Prostate gland (tissue), 2 donors: ENCODE measurements at regions not wholly inside any gene's neighbourhood (a gene's known extent, or its start where the extent isn't known, plus 50 kb on each side); places are given as distances from the start of the nearest gene placed in this dataset.

ENCODE experiments used
- DNase-seq: peaks from one replicate; pipeline ENCODE4 v3.0.0-alpha.2; 2019; ENCODE audit warnings: low spot score
- H3K27ac ChIP-seq, 2 donors: fragments of 200-600 bp; sonication (generic); 2 replicates each; pipeline ENCODE4 v1.5.1; 2017 to 2019
- H3K27me3 ChIP-seq: fragments of 200-600 bp; sonication (generic); replicated peaks from 2 replicates; pipeline ENCODE4 v1.5.1; 2019; ENCODE audit not compliant: insufficient read depth
- H3K36me3 ChIP-seq, 2 donors: fragments of 200-600 bp; sonication (generic); 1 replicate in 1 of 2; 2 replicates in 1 of 2; pipeline versions ENCODE4 v1.5.1 to v1.8.1; 2017 to 2019
- H3K4me1 ChIP-seq: fragments of 200-600 bp; sonication (generic); replicated peaks from 2 replicates; pipeline ENCODE4 v1.5.1; 2019
- H3K4me3 ChIP-seq, 2 donors: fragments of 200-600 bp; sonication (generic); 2 replicates each; pipeline ENCODE4 v1.5.1; 2017 to 2019
- H3K9me3 ChIP-seq: fragments of 200-600 bp; sonication (generic); 2 replicates; pipeline ENCODE4 v1.5.1; 2017
- POLR2A ChIP-seq: fragments of 450-650 bp; IDR thresholded peaks from one replicate; pipeline ENCODE4 v1.6.1; 2016; ENCODE audit warnings: antibody characterized with exemption, mild to moderate bottlenecking
- POLR2AphosphoS5 ChIP-seq: sonication (generic); formaldehyde crosslinking; IDR thresholded peaks from one replicate; pipeline ENCODE4 v1.6.1; 2017; ENCODE audit warnings: antibody characterized with exemption
- WGBS: methylation state at CpG from one replicate; pipeline ENCODE4 v1.1.5; 2018; 5-methylcytosine and 5-hydroxymethylcytosine counted together
- intact Hi-C: fragments of 100-400 bp; cut with DNase I; formaldehyde crosslinking; loops from one replicate; pipeline ENCODE4 v1.14.2; 2022
- TF ChIP-seq, protein P1 (sequence below), 4 experiments: fragments of 200-600 bp in 2 of 4; fragments of 450-650 bp in 2 of 4; sonication (generic) in 2 of 4; IDR thresholded peaks; 1 replicate in 3 of 4; 2 replicates in 1 of 4; pipeline ENCODE4 v1.5.1; 2016 to 2019; ENCODE audit warnings: antibody characterized with exemption in 4 of 4, mild to moderate bottlenecking in 2 of 4, moderate library complexity in 2 of 4

DNA sequence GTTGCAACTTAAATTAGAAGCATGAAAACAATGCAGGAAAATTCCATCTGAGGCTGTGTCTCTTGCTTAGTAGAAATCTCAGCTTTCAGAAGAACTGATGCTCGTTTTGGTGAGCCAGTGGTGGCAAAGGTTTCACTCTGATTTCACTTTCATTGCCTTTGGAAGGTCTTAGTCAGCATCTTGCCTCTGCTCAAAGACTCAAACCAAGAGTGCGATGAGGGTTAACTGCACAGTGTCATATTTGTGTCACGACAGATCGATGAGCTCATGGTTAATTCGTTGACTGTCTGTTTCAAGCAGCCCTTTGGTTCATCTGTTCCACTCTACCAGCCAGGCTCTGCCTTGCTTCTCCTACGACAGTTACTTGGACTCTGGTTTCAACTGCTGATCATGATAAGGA is 331.3 kb upstream of the KIF2A start:
- Histone ChIP-seq H3K27ac (no peak overlapping the region), H3K4me1 (no peaks in the 10 kb centered on the region), H3K36me3 (no peaks in the 10 kb centered on the region), H3K9me3 (no peaks in the 10 kb centered on the region), H3K27me3 (no peaks in the 10 kb centered on the region), H3K4me3 (no peak overlapping the region)
- no peak for DNase-seq
- TF ChIP-seq POLR2AphosphoS5 (no peak), POLR2A (no peak)
- TF ChIP-seq, protein P1, sequence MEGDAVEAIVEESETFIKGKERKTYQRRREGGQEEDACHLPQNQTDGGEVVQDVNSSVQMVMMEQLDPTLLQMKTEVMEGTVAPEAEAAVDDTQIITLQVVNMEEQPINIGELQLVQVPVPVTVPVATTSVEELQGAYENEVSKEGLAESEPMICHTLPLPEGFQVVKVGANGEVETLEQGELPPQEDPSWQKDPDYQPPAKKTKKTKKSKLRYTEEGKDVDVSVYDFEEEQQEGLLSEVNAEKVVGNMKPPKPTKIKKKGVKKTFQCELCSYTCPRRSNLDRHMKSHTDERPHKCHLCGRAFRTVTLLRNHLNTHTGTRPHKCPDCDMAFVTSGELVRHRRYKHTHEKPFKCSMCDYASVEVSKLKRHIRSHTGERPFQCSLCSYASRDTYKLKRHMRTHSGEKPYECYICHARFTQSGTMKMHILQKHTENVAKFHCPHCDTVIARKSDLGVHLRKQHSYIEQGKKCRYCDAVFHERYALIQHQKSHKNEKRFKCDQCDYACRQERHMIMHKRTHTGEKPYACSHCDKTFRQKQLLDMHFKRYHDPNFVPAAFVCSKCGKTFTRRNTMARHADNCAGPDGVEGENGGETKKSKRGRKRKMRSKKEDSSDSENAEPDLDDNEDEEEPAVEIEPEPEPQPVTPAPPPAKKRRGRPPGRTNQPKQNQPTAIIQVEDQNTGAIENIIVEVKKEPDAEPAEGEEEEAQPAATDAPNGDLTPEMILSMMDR (IDR thresholded peaks at IDR 0.05), result no peak
- 82% methylated on average over 6 of the region's 6 CpGs for WGBS
- intact Hi-C loops, result no loop called here

DNA sequence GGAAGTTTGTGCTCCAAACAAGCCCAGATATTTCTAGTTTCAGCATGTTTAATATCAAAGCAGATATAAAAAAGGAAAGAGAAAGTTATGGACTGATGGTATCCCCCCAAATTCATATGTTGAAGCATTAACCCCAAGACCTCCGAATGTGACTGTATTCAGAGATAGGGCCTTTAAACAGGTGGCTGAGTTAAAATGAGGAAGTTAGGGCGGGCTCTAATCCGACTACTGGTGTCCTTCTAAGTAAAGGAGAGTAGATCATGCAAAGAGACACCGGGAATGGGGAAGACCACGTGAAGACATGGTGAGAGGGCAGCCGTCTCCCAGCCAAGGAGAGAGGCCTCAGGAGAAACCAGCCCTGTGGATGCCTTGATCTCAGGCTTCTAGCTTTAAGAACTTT is 324.1 kb upstream of the KIF2A start:
- Histone ChIP-seq H3K4me1 (no peaks in the 10 kb centered on the region), H3K9me3 (no peaks in the 10 kb centered on the region), H3K27me3 (no peaks in the 10 kb centered on the region), H3K27ac (no peak overlapping the region), H3K36me3 (no peaks in the 10 kb centered on the region), H3K4me3 (no peak overlapping the region)
- no peak for DNase-seq
- 85% methylated on average over 6 of the region's 6 CpGs for WGBS
- intact Hi-C loops, result no loop called here
- TF ChIP-seq POLR2A, result no peak
- TF ChIP-seq POLR2AphosphoS5, result no peak
- TF ChIP-seq, protein P1 (IDR thresholded peaks at IDR 0.05), result no peak

DNA sequence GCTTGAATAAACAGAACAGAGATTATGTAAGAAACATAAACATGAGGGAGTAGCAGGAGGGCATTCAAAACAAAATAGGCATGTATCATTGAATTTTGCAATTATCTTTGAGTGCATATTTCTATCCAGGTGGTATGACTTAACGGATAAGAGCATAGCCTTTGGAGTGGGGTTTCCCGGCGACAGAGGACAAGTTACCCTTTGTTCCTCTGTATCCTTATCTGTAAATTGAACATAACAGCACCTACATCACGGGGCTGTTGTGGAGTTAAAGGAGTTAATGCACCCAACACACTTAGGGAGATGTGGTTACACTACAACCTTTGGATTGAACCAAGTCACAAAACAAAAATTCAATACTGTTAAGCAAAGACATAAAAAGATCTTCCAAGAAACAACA is 314.6 kb upstream of the KIF2A start:
- intact Hi-C loops, result no loop called here
- DNase-seq, result no peak
- TF ChIP-seq, protein P1 (IDR thresholded peaks at IDR 0.05), result no peak
- no peak for TF ChIP-seq POLR2AphosphoS5
- no peak for TF ChIP-seq POLR2A

DNA sequence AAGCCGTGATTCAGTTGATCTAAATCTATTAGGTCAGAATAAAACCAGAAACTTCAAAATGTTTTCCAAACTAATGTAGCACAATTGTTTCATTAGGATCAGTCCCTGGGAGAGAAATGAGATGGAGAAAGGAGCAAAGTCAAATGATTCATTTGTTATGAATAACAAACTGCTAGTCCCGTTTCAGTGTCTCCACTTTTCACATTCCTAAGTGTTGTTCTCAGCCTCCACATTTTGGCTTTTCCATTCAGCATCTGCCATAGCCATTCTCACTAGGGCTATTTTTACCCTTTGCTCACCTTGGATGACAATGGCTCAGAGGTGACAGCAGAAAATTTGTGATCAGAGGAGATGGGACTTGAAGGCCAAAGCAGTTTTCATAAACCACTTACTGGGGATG is 314.1 kb upstream of the KIF2A start:
- intact Hi-C loops, result no loop called here
- Histone ChIP-seq H3K9me3 (no peaks in the 10 kb centered on the region), H3K4me1 (no peaks in the 10 kb centered on the region), H3K27ac (no peak overlapping the region), H3K4me3 (no peak overlapping the region), H3K36me3 (no peaks in the 10 kb centered on the region), H3K27me3 (no peaks in the 10 kb centered on the region)
- WGBS, result 53% methylated on average over 2 of the region's 2 CpGs
- DNase-seq, result no peak
- TF ChIP-seq POLR2A (no peak), POLR2AphosphoS5 (no peak)
- TF ChIP-seq, protein P1 (IDR thresholded peaks at IDR 0.05), result no peak

More for the DNA sequence above, 314.6 kb upstream of the KIF2A start:
- Histone ChIP-seq H3K4me3 (no peak overlapping the region), H3K4me1 (no peaks in the 10 kb centered on the region), H3K27ac (no peak overlapping the region), H3K36me3 (no peaks in the 10 kb centered on the region), H3K27me3 (no peaks in the 10 kb centered on the region), H3K9me3 (no peaks in the 10 kb centered on the region)
- WGBS, result 73% methylated on average over 4 of the region's 4 CpGs

DNA sequence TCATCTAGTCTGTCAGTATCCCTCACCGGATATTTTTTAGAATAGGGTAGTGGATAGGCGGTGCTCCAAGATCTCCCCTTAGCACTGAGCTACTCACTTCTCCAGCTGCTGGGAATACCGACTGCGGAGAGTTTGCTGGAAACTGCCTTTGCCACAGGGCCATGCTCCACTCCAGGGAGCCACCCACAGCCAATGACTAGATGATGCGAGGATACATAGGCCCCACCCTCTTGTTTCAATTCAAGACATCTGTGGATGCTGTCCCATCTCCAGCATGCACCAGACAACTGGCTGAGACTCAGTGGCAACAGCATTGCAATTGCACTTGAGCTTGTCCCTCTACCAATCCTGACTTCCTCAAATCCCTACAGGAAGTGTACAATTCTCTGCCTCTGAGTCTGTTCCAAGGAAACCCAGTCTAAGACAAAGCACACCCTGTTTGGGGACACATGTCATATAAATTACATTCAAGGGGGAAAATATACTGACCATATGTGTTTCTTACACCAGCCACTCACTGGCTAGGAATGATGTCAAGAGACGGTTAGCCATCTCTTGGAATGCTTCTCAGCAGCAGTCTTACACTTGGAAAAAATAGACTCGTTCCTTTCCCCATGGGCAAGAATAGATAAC is 312.6 kb upstream of the KIF2A start:
- no peaks in the 10 kb centered on the region for H3K9me3 ChIP-seq
- 85% methylated on average over 7 of the region's 7 CpGs for WGBS
- no peak for DNase-seq
- intact Hi-C loops, result no loop called here
- no peak overlapping the region for H3K4me3 ChIP-seq
- TF ChIP-seq, protein P1 (IDR thresholded peaks at IDR 0.05), result no peak
- no peak for TF ChIP-seq POLR2A
- TF ChIP-seq POLR2AphosphoS5, result no peak
- no peaks in the 10 kb centered on the region for H3K4me1 ChIP-seq
- no peaks in the 10 kb centered on the region for H3K36me3 ChIP-seq
- no peak overlapping the region for H3K27ac ChIP-seq
- no peaks in the 10 kb centered on the region for H3K27me3 ChIP-seq
